Panc1 (cell line): ENCODE measurements at regions not wholly inside any gene's neighbourhood (a gene's known extent, or its start where the extent isn't known, plus 50 kb on each side); places are given as distances from the start of the nearest gene placed in this dataset.

ENCODE experiments used
- ATAC-seq: fragments of 200-7000 bp; cut with Tn5 transposase; 2 replicates; pipeline ENCODE4 v1.9.1; 2020; ENCODE audit warnings: mild to moderate bottlenecking, moderate library complexity
- BruUV-seq: library from RNA; stranded (reverse); fragments of 400-500 nt; replicated peaks from 2 replicates; lab custom pipeline; 2021; lab: Mats Ljungman, UMichigan
- CTCF ChIA-PET: fragments of 300-600 bp; sonication (Branson Sonifier 250); formaldehyde crosslinking; loops from one replicate; lab custom pipeline; 2022; ENCODE audit warnings: antibody characterized with exemption; lab: Charles Lee
- POLR2A ChIA-PET: fragments of 300-600 bp; sonication (Branson Sonifier 250); formaldehyde crosslinking; loops from one replicate; lab custom pipeline; 2022; ENCODE audit warnings: antibody characterized with exemption; lab: Charles Lee
- DNase-seq: peaks from one replicate; pipeline ENCODE4 v3.0.0-alpha.2; 2010; ENCODE audit warnings: low read depth, low spot score
- H3K27ac ChIP-seq: 2 replicates; pipeline ENCODE4 v1.5.1; 2011; ENCODE audit warnings: mild to moderate bottlenecking, low read length, inconsistent platforms
- H3K27me3 ChIP-seq: fragments of 200-500 bp; sonication (Bioruptor generic); 2 replicates; pipeline ENCODE4 v1.6.0; 2014; ENCODE audit warnings: low read length, inconsistent platforms; ENCODE audit not compliant: control insufficient read depth, insufficient read depth
- H3K36me3 ChIP-seq: fragments of 200-500 bp; sonication (Bioruptor generic); 2 replicates; pipeline ENCODE4 v1.5.1; 2014; ENCODE audit warnings: inconsistent platforms, mild to moderate bottlenecking, low read length, moderate library complexity; ENCODE audit not compliant: control insufficient read depth, insufficient read depth
- H3K4me1 ChIP-seq: 2 replicates; pipeline ENCODE4 v1.5.1; 2011; ENCODE audit warnings: inconsistent platforms, mild to moderate bottlenecking, low read length, moderate library complexity; ENCODE audit not compliant: control insufficient read depth, insufficient read depth
- H3K4me3 ChIP-seq, 2 experiments: 2 replicates each; pipeline ENCODE4 v1.5.1; 2011 to 2012; ENCODE audit warnings: low read depth in 2 of 2, low read length in 2 of 2, mild to moderate bottlenecking in 2 of 2, inconsistent platforms in 1 of 2, moderate library complexity in 1 of 2
- H3K9me3 ChIP-seq: fragments of 200-500 bp; sonication (Bioruptor generic); 2 replicates; pipeline ENCODE4 v1.5.1; 2014; ENCODE audit warnings: low read depth, mild to moderate bottlenecking, inconsistent platforms, low read length, moderate library complexity; ENCODE audit not compliant: control insufficient read depth, insufficient read depth
- POLR2AphosphoS5 ChIP-seq: IDR thresholded peaks from 2 replicates; pipeline ENCODE4 v1.6.1; 2012; ENCODE audit warnings: mild to moderate bottlenecking, low read depth, low read length, moderate library complexity
- SIN3A ChIP-seq: IDR thresholded peaks from 2 replicates; pipeline ENCODE4 v1.6.1; 2012; ENCODE audit warnings: low read depth, mild to moderate bottlenecking, low read length, moderate library complexity, borderline replicate concordance; ENCODE audit not compliant: insufficient read depth
- TCF7L2 ChIP-seq: IDR thresholded peaks from 2 replicates; pipeline ENCODE4 v1.6.1; 2011; ENCODE audit warnings: mild to moderate bottlenecking, low read depth, low read length, inconsistent platforms
- in situ Hi-C: cut with HindIII; loops from 2 replicates; pipeline ENCODE4 v1.10.0; 2016; ENCODE audit warnings: low sequenced_read_pairs, low pct_unique_long_range_greater_than_20kb
- intact Hi-C: fragments of 100-400 bp; cut with micrococcal nuclease; formaldehyde crosslinking; loops from one replicate; pipeline ENCODE4 v1.10.0; 2022; ENCODE audit not compliant: unreplicated experiment
- TF ChIP-seq, protein P1 (sequence below), 2 experiments: IDR thresholded peaks; 2 replicates each; pipeline ENCODE4 v1.6.1; 2011 to 2012; ENCODE audit warnings: low read depth in 2 of 2, control low read depth in 1 of 2, low read length in 1 of 2, mild to moderate bottlenecking in 1 of 2, moderate library complexity in 1 of 2; ENCODE audit not compliant: insufficient read depth in 1 of 2
- TF ChIP-seq, protein P2 (sequence below): fragments of 450-650 bp; IDR thresholded peaks from 2 replicates; pipeline ENCODE4 v1.5.1; 2017; ENCODE audit warnings: mild to moderate bottlenecking

DNA sequence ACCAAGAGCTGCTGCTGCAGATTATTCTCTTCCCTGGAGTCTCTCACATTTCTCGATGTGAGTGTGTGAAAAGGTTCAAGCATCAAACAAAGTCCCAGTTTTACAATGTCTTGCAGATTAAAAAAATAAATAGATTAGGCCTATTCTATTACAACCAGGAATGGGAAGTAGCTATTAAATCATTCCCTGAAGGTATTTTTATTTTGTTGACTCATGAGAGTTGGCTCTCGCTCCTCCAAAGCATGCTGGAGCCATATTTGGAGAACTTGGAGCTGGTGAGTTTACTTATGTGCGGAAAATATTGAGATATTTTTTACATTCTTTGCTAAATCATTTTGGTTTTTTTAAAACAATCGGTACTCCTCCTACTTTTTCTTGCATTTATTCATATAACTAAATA lies 572.3 kb downstream of the ETNK1 start:
- Histone ChIP-seq H3K9me3 (no peaks in the 10 kb centered on the region), H3K36me3 (no peaks in the 10 kb centered on the region), H3K27me3 (no peaks in the 10 kb centered on the region), H3K4me1 (no peaks in the 10 kb centered on the region), H3K27ac (no peak overlapping the region), H3K4me3 (no peak overlapping the region)
- no TSS peak for BruUV-seq
- intact Hi-C loops (no loop called here), in situ Hi-C loops (no loop called here)
- TF ChIP-seq TCF7L2: no peak
- TF ChIP-seq POLR2AphosphoS5: no peak
- TF ChIP-seq, protein P1, sequence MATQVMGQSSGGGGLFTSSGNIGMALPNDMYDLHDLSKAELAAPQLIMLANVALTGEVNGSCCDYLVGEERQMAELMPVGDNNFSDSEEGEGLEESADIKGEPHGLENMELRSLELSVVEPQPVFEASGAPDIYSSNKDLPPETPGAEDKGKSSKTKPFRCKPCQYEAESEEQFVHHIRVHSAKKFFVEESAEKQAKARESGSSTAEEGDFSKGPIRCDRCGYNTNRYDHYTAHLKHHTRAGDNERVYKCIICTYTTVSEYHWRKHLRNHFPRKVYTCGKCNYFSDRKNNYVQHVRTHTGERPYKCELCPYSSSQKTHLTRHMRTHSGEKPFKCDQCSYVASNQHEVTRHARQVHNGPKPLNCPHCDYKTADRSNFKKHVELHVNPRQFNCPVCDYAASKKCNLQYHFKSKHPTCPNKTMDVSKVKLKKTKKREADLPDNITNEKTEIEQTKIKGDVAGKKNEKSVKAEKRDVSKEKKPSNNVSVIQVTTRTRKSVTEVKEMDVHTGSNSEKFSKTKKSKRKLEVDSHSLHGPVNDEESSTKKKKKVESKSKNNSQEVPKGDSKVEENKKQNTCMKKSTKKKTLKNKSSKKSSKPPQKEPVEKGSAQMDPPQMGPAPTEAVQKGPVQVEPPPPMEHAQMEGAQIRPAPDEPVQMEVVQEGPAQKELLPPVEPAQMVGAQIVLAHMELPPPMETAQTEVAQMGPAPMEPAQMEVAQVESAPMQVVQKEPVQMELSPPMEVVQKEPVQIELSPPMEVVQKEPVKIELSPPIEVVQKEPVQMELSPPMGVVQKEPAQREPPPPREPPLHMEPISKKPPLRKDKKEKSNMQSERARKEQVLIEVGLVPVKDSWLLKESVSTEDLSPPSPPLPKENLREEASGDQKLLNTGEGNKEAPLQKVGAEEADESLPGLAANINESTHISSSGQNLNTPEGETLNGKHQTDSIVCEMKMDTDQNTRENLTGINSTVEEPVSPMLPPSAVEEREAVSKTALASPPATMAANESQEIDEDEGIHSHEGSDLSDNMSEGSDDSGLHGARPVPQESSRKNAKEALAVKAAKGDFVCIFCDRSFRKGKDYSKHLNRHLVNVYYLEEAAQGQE (IDR thresholded peaks at IDR 0.05; ENCODE audit: insufficient read depth in 1 of 2, low read depth in 2 of 2, low read length in 1 of 2): no peak
- TF ChIP-seq, protein P2, sequence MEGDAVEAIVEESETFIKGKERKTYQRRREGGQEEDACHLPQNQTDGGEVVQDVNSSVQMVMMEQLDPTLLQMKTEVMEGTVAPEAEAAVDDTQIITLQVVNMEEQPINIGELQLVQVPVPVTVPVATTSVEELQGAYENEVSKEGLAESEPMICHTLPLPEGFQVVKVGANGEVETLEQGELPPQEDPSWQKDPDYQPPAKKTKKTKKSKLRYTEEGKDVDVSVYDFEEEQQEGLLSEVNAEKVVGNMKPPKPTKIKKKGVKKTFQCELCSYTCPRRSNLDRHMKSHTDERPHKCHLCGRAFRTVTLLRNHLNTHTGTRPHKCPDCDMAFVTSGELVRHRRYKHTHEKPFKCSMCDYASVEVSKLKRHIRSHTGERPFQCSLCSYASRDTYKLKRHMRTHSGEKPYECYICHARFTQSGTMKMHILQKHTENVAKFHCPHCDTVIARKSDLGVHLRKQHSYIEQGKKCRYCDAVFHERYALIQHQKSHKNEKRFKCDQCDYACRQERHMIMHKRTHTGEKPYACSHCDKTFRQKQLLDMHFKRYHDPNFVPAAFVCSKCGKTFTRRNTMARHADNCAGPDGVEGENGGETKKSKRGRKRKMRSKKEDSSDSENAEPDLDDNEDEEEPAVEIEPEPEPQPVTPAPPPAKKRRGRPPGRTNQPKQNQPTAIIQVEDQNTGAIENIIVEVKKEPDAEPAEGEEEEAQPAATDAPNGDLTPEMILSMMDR: no peak
- TF ChIP-seq SIN3A: no peak
- ATAC-seq (no peak), DNase-seq (no peak)
- POLR2A ChIA-PET: no interaction called here
- CTCF ChIA-PET: no interaction called here

DNA sequence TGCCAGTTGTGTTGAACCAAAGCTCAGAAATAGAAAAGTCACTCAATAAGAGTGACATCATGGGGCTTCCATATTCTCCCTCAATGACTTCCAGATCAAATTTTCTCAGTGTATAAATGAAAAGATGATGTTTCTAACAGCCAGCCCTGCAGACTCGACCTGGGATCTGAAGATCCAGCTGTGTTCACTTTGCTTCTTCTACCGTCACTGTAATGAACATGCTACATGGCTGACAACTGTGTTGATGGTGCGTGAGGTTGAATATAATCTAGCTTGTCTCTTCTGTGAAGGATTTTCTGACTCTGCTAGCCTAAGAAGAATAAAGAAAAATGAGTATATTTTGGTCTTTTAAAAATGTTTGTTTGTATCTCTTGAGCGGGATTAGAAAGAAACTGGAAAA lies 577.8 kb downstream of the ETNK1 start:
- TF ChIP-seq, protein P2: no peak
- TF ChIP-seq, protein P1 (IDR thresholded peaks at IDR 0.05; ENCODE audit: insufficient read depth in 1 of 2, low read depth in 2 of 2, low read length in 1 of 2): no peak
- TF ChIP-seq POLR2AphosphoS5: no peak
- no peak for TF ChIP-seq TCF7L2
- no peak for TF ChIP-seq SIN3A
- Histone ChIP-seq H3K4me1 (no peaks in the 10 kb centered on the region), H3K9me3 (no peaks in the 10 kb centered on the region), H3K27me3 (no peaks in the 10 kb centered on the region), H3K27ac (no peak overlapping the region), H3K36me3 (no peaks in the 10 kb centered on the region), H3K4me3 (no peak overlapping the region)
- BruUV-seq: no TSS peak
- in situ Hi-C loops (no loop called here), intact Hi-C loops (no loop called here)
- ChIA-PET POLR2A (no interaction called here), CTCF (no interaction called here)
- ATAC-seq: no peak
- no peak for DNase-seq
